ENCODE measurements at regions not wholly inside any gene's neighbourhood (a gene's known extent, or its start where the extent isn't known, plus 50 kb on each side); places are given as distances from the start of the nearest gene placed in this dataset.

GRCh38 chr7:131011432-131011742, 277.4 kb upstream of the KLF14 start:
- Histone ChIP-seq H3K9me3 (replicated peaks in 1 of 11) (no peaks in the 10 kb centered on the region), H3K9ac (no peak overlapping the region), H3K27ac (peak overlapping the region in 4 of 11 experiments; percentile 11 to 53 (median 30); a peak in 8 of 22 replicates), H3K36me3 (peaks cover 0 to 22% (median 0%) of the 10 kb centered on the region in 11 experiments; a peak in 6 of 22 replicates), H3K4me2 (peak overlapping the region in 8 of 11 experiments; percentile 43 to 87 (median 66); a peak in 15 of 22 replicates), H3K4me3 (no peak overlapping the region), H3K4me1 (peaks cover 6 to 77% (median 51%) of the 10 kb centered on the region in 10 experiments), H4K20me1 (peaks cover 0 to 100% (median 61%) of the 10 kb centered on the region in 11 experiments; a peak in 15 of 22 replicates), H3K27me3 (no peaks in the 10 kb centered on the region)
- no peak for TF ChIP-seq Cebpa-rat (IDR thresholded peaks at IDR 0.05)

- no peak overlapping the region; a peak in 1 of 22 replicates for H3K9ac ChIP-seq
- H3K9me3 ChIP-seq (replicated peaks in 1 of 11): no peaks in the 10 kb centered on the region
- TF ChIP-seq Cebpa-rat (IDR thresholded peaks at IDR 0.05): 0 out of 22 replicates have a peak, but pooled peaks of 1 of the 11 experiments have one; percentile 27
- H3K27ac ChIP-seq: peak overlapping the region in 6 of 11 experiments; percentile 20 to 55 (median 47); a peak in 10 of 22 replicates
- H3K27me3 ChIP-seq: no peaks in the 10 kb centered on the region
- H3K4me2 ChIP-seq: peak overlapping the region in 8 of 11 experiments; percentile 5 to 87 (median 60); a peak in 16 of 22 replicates
- peaks cover 0 to 28% (median 0%) of the 10 kb centered on the region in 11 experiments; a peak in 6 of 22 replicates for H3K36me3 ChIP-seq
- no peak overlapping the region for H3K4me3 ChIP-seq
- H3K4me1 ChIP-seq: peaks cover 6 to 74% (median 50%) of the 10 kb centered on the region in 10 experiments
- peaks cover 0 to 100% (median 57%) of the 10 kb centered on the region in 11 experiments; a peak in 15 of 22 replicates for H4K20me1 ChIP-seq
These were observed 278.0 kb upstream of the KLF14 start for GRCh38 chr7:131011976-131012375.

- H3K4me3 ChIP-seq: no peak overlapping the region
- no peaks in the 10 kb centered on the region for H3K27me3 ChIP-seq
- H3K36me3 ChIP-seq: peaks cover 0 to 33% (median 0%) of the 10 kb centered on the region in 11 experiments; a peak in 6 of 22 replicates
- peak overlapping the region in 8 of 11 experiments; percentile 5 to 87 (median 60); a peak in 16 of 22 replicates for H3K4me2 ChIP-seq
- no peak for TF ChIP-seq Cebpa-rat (IDR thresholded peaks at IDR 0.05)
- H3K9me3 ChIP-seq (replicated peaks in 1 of 11): no peaks in the 10 kb centered on the region
- H3K9ac ChIP-seq: no peak overlapping the region; a peak in 1 of 22 replicates
- H3K27ac ChIP-seq: peak overlapping the region in 6 of 11 experiments; percentile 20 to 55 (median 47); a peak in 10 of 22 replicates
- peaks cover 6 to 68% (median 45%) of the 10 kb centered on the region in 10 experiments for H3K4me1 ChIP-seq
- peaks cover 0 to 100% (median 59%) of the 10 kb centered on the region in 11 experiments; a peak in 13 of 22 replicates for H4K20me1 ChIP-seq
These were observed 278.5 kb upstream of the KLF14 start for GRCh38 chr7:131012477-131013031.

DNA sequence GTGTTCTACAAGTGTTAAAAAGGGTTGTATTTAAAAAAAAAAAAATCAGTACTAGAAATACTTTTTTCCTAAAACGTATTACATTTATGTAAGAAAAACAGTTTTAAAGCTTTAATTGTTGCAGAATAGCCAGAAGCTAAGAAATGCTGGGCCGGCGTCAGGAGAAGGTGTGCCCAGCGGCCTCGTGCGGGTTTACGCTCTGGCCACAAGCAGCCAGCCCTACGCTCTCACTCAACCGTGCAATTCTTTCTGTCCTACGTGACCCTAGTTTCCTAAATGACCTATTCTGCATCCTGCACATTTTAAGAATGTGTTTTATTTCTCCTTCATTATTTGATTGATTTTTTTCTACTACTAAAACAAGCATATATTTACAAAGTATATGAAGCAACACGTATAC, 279.7 kb upstream of the KLF14 start:
- Histone ChIP-seq H4K20me1 (peaks cover 0 to 100% (median 71%) of the 10 kb centered on the region in 11 experiments; a peak in 15 of 22 replicates), H3K36me3 (peaks cover 0 to 45% (median 0%) of the 10 kb centered on the region in 11 experiments; a peak in 7 of 22 replicates), H3K9ac (no peak overlapping the region), H3K4me2 (peak overlapping the region in 3 of 11 experiments; percentile 7 to 64 (median 7); a peak in 3 of 22 replicates), H3K9me3 (replicated peaks in 1 of 11) (no peaks in the 10 kb centered on the region), H3K4me3 (no peak overlapping the region), H3K4me1 (peaks cover 0 to 57% (median 39%) of the 10 kb centered on the region in 10 experiments; a peak in 16 of 20 replicates), H3K27ac (no peak overlapping the region), H3K27me3 (no peaks in the 10 kb centered on the region)
- no peak for TF ChIP-seq Cebpa-rat (IDR thresholded peaks at IDR 0.05)

DNA sequence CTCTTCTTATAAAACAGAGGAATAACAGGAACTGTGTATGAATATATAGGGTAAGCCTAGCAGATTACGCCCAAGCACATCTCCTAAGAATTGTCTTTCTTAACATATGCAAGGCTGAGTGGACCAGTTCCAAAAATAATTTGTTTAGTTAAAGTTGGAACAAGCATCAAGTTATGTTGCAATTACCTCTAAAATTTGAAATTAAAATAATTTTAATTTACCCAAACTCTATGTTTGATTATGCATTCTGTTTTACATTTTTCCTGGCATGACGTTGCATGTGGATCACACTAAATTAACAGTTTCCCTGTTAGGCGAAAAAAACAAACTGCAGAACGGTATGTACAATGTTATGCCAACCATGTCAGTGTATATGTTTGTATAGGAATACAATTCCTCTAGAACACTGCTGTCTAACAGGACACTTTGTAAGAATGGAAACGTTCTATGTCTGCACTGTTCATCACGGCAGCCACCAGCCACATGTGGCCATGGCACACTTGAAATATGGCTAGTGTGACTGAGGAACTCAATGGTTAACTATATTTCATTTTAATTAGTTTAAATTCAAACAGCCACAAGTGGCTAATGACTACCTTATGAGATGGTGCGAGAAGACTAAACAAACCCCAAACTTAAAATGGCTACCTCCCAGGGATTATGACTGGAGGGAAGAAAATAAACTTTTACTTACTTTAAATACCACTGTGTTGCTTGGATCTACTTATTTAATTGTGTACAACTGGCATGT, 281.1 kb upstream of the KLF14 start:
- Histone ChIP-seq H3K27me3 (no peaks in the 10 kb centered on the region), H3K4me1 (peaks cover 0 to 44% (median 36%) of the 10 kb centered on the region in 10 experiments; a peak in 16 of 20 replicates), H4K20me1 (peaks cover 0 to 100% (median 76%) of the 10 kb centered on the region in 11 experiments; a peak in 17 of 22 replicates), H3K9ac (no peak overlapping the region), H3K36me3 (peaks cover 0 to 56% (median 0%) of the 10 kb centered on the region in 11 experiments; a peak in 7 of 22 replicates), H3K9me3 (replicated peaks in 1 of 11) (no peaks in the 10 kb centered on the region), H3K4me3 (no peak overlapping the region), H3K4me2 (no peak overlapping the region), H3K27ac (no peak overlapping the region)
- no peak for TF ChIP-seq Cebpa-rat (IDR thresholded peaks at IDR 0.05)

- H3K4me3 ChIP-seq: no peak overlapping the region
These were observed 281.6 kb upstream of the KLF14 start for GRCh38 chr7:131015657-131015958.

DNA sequence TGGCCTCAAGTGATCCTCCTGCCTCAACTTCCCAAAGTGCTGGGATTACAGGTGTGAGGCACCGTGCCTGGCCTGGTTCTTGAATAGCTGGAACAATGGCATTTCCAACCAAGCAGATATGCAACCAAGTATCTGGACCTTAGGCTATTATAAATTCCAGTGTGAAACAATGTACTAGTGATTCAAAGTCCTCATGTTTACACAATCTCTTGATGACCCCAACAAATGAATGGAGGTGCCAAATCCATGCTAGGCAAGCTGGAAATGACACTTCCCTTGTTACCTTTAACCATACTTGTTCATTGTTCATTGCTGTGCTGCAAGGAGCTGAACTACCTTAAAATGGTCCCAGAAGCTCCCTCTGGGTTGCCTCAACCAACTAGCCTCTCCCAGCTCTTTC, 282.2 kb upstream of the KLF14 start:
- H3K4me3 ChIP-seq: no peak overlapping the region
- H3K9me3 ChIP-seq (replicated peaks in 1 of 11): no peaks in the 10 kb centered on the region
- H3K9ac ChIP-seq: no peak overlapping the region
- H3K4me2 ChIP-seq: no peak overlapping the region
- H3K4me1 ChIP-seq: peaks cover 2 to 35% (median 26%) of the 10 kb centered on the region in 10 experiments
- H3K27ac ChIP-seq: no peak overlapping the region
- TF ChIP-seq Cebpa-rat (IDR thresholded peaks at IDR 0.05): no peak
- H3K36me3 ChIP-seq: peaks cover 0 to 68% (median 0%) of the 10 kb centered on the region in 11 experiments; a peak in 6 of 22 replicates
- H4K20me1 ChIP-seq: peaks cover 0 to 100% (median 78%) of the 10 kb centered on the region in 11 experiments; a peak in 19 of 22 replicates
- no peaks in the 10 kb centered on the region for H3K27me3 ChIP-seq

More at GRCh38 chr7:131015657-131015958, 281.6 kb upstream of the KLF14 start:
- no peak overlapping the region for H3K4me2 ChIP-seq
- no peaks in the 10 kb centered on the region for H3K27me3 ChIP-seq
- H3K9ac ChIP-seq: no peak overlapping the region
- no peak for TF ChIP-seq Cebpa-rat (IDR thresholded peaks at IDR 0.05)
- H3K9me3 ChIP-seq (replicated peaks in 1 of 11): no peaks in the 10 kb centered on the region
- no peak overlapping the region for H3K27ac ChIP-seq
- peaks cover 0 to 62% (median 0%) of the 10 kb centered on the region in 11 experiments; a peak in 6 of 22 replicates for H3K36me3 ChIP-seq
- H4K20me1 ChIP-seq: peaks cover 0 to 100% (median 77%) of the 10 kb centered on the region in 11 experiments; a peak in 18 of 22 replicates
- peaks cover 0 to 38% (median 31%) of the 10 kb centered on the region in 10 experiments; a peak in 17 of 20 replicates for H3K4me1 ChIP-seq

GRCh38 chr7:131019351-131019750, 285.3 kb upstream of the KLF14 start:
- H3K9ac ChIP-seq: no peak overlapping the region
- no peak overlapping the region for H3K27ac ChIP-seq
- no peak for TF ChIP-seq Cebpa-rat (IDR thresholded peaks at IDR 0.05)
- H4K20me1 ChIP-seq: peaks cover 6 to 100% (median 75%) of the 10 kb centered on the region in 11 experiments; a peak in 19 of 22 replicates
- peaks cover 0 to 9% (median 0%) of the 10 kb centered on the region in 11 experiments; a peak in 5 of 22 replicates for H3K9me3 ChIP-seq (replicated peaks in 1 of 11)
- no peak overlapping the region for H3K4me3 ChIP-seq
- H3K4me1 ChIP-seq: peaks cover 13 to 27% (median 19%) of the 10 kb centered on the region in 10 experiments
- no peak overlapping the region for H3K4me2 ChIP-seq
- no peaks in the 10 kb centered on the region for H3K27me3 ChIP-seq
- H3K36me3 ChIP-seq: peaks cover 0 to 84% (median 16%) of the 10 kb centered on the region in 11 experiments; a peak in 14 of 22 replicates

All from BLaER1 treated with 17β-estradiol and CSF1 and Interleukin-3, amounts not matched to agents 10 nM and 100 nM (cell line).